OCI-LY7 (cell line): ENCODE measurements at regions not wholly inside any gene's neighbourhood (a gene's known extent, or its start where the extent isn't known, plus 50 kb on each side); places are given as distances from the start of the nearest gene placed in this dataset.

Source experiments
- EZH2phosphoT487 ChIP-seq: fragments of 200-600 bp; sonication (generic); IDR thresholded peaks from 2 replicates; pipeline ENCODE4 v1.6.1; 2018; ENCODE audit warnings: low read depth, borderline replicate concordance, mild to moderate bottlenecking, mixed run types, antibody characterized with exemption, low read length, moderate library complexity, mixed read lengths
- TF ChIP-seq, protein P1 (sequence below): fragments of 200-600 bp; sonication (generic); conservative IDR thresholded peaks from 2 replicates; pipeline ENCODE4 v1.5.1; 2014; ENCODE audit warnings: mild to moderate bottlenecking, antibody characterized with exemption, low read length, moderate library complexity, mixed read lengths

DNA sequence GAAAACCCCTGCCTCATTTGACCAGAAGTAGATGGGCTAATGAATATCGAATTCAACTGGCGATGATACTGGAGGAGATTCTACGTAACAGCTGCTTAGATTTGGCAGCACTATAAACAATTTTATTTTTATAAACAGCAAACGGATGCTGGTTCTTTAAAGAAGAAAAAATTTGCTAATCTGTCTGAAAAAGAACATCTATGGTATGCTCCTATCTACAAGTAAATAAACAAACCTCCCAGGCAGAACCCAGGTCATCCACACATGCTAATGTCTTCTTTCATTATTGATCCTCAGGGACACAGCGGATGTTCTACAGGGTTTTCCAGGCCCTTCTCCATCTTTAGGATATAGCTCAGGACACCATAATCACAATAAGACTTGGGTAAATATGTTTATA lies 291.3 kb downstream of the ALDH8A1 start:
- TF ChIP-seq, protein P1, sequence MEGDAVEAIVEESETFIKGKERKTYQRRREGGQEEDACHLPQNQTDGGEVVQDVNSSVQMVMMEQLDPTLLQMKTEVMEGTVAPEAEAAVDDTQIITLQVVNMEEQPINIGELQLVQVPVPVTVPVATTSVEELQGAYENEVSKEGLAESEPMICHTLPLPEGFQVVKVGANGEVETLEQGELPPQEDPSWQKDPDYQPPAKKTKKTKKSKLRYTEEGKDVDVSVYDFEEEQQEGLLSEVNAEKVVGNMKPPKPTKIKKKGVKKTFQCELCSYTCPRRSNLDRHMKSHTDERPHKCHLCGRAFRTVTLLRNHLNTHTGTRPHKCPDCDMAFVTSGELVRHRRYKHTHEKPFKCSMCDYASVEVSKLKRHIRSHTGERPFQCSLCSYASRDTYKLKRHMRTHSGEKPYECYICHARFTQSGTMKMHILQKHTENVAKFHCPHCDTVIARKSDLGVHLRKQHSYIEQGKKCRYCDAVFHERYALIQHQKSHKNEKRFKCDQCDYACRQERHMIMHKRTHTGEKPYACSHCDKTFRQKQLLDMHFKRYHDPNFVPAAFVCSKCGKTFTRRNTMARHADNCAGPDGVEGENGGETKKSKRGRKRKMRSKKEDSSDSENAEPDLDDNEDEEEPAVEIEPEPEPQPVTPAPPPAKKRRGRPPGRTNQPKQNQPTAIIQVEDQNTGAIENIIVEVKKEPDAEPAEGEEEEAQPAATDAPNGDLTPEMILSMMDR: no peak
- TF ChIP-seq EZH2phosphoT487: no peak
